HG03575 (cell line): ENCODE measurements at regions not wholly inside any gene's neighbourhood (a gene's known extent, or its start where the extent isn't known, plus 50 kb on each side); places are given as distances from the start of the nearest gene placed in this dataset.

Experiments
- ATAC-seq: cut with Tn5 transposase; IDR thresholded peaks from one replicate; pipeline ENCODE4 v1.9.1; 2021; ENCODE audit not compliant: unreplicated experiment, insufficient number of reproducible peaks, low FRiP score; ENCODE audit errors: extremely low read depth

DNA sequence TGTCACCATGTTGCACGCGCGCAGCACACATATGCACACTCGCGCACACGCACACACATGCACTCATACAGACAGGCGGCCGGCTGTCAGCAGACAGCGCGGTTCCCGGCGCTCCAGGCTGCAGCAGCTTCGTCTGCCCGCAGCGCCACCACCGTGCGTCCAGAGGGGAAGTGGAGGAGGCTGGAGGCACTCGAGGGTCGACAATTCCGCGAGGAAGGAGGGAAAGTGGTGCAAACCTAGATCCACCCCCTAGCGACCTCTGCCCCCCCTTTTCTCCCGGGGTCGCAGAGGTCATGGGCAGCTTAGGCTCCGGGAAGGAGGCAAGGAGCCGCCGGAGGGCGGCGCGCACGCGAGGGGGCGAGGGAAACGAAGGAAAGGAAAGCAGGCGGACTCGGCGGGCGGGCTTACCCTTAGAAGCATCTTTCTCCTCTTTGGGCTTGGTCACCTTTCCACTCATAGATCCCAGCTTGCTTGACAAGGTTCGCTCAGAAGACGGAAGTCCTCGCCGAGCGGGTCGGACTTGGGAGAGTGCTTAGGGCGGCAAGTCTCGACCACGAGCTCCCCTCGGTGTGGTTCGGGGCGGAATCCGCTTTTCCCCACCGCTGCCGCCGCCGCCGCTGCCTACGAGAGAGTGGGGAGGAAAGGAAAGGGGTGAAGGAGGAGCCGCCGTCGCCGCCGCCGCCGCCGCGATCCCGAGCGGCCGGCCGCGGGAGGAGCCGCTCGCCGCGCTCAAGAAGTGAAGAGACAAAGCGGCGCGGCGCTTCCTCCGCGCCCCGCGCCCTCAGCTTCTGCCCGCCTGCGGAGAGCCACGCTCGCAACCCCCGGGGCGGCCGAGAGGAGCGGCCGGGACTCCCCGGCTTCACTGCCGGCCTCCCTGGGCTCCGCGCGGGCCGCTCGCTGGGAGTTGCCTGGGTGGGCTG, 326.6 kb upstream of the F9 start:
- ATAC-seq: no peak

- no peak for ATAC-seq
Measured at GRCh38 chrX:139202742-139203420, 327.7 kb upstream of the F9 start.

DNA sequence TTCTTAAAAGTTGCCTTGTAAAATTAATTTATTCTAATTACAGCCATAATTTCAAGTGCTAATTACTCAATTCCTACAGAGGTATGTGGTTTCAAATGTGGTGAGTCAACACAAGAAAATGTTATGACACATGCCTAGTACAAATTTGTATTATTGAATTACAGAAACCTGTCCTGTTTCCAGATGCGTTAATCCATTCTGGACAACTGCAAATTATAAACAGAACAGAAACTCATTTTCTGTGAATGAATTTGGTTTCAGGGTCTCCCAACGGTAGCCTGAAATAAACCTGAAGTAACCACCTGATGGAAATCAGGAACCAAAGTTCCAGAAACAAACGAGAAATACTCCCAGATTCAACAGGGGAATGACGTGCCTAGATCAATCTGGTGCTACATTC, 328.6 kb upstream of the F9 start:
- no peak for ATAC-seq

- ATAC-seq: no peak
Measured at GRCh38 chrX:139200793-139201192, 329.7 kb upstream of the F9 start.

- ATAC-seq: no peak
Measured at GRCh38 chrX:139200346-139200745, 330.2 kb upstream of the F9 start.

DNA sequence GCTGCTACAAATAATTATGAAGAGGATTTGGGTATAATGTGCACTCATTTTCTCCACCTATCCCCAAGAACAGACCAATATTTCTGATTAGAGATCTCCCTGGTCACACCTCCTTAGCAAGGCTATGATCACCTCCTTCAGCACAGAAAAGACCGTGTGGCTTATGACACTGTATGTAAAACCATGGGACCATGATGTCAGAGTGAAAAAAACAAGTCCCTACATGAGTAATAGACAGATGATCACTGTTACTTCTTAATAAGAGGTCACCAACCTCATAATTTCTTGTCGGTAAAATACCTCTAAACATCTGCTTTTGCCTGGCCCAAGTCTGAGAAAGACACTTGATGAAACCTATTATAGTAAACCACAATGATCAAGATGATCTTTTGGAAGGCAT, 330.6 kb upstream of the F9 start:
- no peak for ATAC-seq

- no peak for ATAC-seq
Measured at GRCh38 chrX:139198936-139199335, 331.6 kb upstream of the F9 start.

DNA sequence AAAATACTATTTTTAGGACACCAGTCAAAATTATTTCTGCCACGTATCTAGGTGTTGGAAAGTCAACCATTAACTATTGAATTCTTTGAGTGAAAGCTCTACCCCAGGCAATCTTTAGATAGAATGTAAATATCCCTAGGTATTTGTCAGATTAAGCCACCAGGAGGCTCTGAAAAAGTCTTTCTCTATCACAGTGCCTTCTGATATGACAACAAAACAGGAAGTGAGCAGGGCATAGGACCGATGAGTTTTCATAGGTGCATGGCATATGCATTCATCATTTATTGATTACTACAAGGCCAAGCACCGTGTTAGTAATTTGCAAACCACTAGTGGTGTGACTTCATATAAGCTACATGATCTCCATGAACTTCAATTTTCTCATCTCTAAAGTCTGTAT, 333.6 kb upstream of the F9 start:
- ATAC-seq: no peak

DNA sequence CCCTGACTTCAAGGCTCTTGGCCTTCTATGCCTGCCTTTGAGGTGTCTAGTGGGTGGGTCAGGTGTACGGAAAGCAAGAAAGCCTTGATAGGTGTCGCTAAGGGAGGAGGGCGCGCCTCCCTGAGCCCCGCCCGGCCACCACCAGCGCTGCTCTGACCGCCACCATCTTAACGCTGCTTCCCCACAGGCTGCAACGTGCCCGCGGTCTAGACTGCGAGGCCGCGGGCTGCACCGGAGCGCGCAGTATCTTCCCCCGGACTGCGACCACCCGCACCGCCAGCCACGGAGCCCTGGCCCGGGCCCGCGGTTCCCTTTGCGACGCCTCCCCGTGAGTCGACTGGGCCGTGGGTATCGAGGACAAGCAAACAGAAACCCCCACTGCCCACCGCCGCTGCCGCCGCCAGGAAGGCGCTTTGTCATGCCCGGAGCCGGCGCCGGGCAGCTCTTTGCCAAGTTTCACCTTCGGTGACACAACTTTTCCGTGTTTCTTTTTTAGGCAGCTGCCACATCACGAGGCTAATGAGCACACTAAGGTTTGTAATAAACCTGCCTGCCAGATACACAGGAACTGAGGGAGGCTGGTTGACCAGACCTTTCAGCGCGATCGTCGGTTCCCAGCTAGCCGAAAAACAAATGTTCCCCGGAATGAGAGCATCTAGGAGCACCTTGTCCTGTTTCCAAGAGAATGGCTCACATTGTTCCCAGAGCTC, 335.8 kb upstream of the F9 start:
- no peak for ATAC-seq

GRCh38 chrX:139192386-139192961, 338.1 kb upstream of the F9 start:
- no peak for ATAC-seq

- no peak for ATAC-seq
Measured at GRCh38 chrX:139191746-139192385, 338.7 kb upstream of the F9 start.

DNA sequence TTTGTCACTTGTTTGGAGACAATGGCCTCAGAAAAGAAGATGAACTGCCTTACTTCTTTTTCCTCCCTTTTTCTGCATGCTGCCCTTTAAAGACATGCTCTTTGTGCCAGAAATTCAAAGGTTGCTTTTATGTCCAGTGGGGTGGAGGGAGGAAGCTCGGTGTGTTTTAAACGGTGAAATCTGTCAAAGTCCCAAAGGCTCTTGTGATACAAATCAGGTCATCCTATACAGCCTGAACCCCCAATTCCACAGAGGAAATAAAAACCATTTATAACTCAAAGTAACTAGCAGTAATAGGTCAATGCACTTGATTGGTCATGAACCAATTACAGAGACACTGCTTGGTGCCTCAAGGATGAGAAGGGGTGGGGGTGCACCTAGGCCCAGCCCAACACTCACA, 339.3 kb upstream of the F9 start:
- no peak for ATAC-seq

DNA sequence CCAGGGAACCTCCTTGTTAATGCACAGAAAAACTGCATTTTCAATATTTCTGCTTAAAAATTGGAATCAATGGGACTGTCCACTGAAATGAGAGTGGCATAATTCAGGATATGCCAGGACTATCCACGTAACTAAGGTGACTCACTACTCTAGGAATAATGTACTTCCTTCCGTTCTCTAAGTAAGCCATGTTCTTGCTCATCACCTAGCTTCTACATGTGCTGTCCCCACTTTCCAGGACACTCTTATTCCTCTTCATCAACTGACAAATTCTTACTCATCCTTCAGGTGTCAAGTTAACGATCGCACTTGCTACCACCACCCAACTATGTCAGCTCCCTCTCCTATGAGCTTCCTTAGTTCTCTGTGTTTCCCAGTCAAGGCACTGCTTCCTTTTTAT, 342.8 kb upstream of the F9 start:
- no peak for ATAC-seq

DNA sequence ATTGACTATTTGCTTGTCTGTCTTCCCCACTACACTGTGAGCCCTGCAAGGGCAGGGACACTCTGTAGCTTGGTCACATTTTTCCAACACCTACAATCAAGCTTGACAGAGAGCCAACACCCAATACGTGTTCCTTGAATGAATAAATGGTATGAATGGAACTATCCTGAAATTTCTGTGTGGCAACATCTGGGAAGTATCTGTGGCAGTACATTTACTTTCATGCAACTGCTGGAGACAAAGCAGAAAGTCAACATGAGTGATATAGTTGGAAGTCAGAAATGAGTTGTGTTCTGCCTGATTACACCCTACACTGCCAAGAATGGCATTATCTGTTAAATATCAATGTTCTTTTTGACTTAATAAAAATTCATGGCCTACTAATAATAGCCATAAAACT, 343.5 kb upstream of the F9 start:
- no peak for ATAC-seq

GRCh38 chrX:139179592-139179991, 350.9 kb upstream of the F9 start:
- no peak for ATAC-seq

DNA sequence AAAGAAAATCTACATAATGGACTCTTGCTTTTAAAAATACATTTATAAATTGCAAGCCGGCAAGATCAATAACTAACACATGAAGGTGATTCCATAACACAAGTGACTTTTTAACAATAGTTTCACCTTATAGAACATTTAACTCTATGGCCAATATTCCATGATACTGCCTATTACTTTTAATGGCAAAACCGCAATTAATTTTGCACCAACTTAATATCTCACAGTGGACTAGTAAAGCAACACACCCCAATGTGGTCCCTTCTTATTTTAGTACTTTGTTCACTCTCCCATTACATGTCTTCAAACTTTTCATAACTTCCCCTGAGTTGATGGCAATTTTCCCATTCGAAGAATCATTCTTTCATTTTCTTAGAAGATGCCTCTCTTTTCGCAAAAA, 351.6 kb upstream of the F9 start:
- ATAC-seq: no peak

DNA sequence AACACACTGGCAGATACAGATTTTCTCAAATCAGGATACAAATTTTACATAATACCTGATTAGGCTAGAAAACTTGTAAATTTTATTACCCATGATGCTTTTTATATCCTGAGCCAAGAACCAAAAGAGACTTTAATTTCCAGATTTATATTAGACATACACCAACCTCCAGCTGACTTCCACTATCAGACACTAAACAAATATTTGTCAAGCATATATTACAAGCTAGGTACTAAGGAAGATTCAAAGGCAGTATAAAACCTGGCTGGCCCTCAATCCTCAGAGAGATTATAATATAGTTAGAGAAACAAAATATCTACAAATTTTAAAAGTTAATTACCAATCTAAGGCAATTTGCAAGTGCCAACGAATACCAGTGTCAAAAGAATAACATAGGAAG, 357.8 kb upstream of the F9 start:
- no peak for ATAC-seq

- ATAC-seq: no peak
Measured at GRCh38 chrX:139170526-139171173, 359.9 kb upstream of the F9 start.

GRCh38 chrX:139167282-139167681, 363.3 kb upstream of the F9 start:
- no peak for ATAC-seq
